WERI-Rb-1 (cell line): ENCODE measurements at regions not wholly inside any gene's neighbourhood (a gene's known extent, or its start where the extent isn't known, plus 50 kb on each side); places are given as distances from the start of the nearest gene placed in this dataset.

Experiments
- DNase-seq: peaks from one replicate; pipeline ENCODE4 v3.0.0-alpha.2; 2020
- H3K27ac ChIP-seq: fragments of 250-450 bp; sonication (Bioruptor Pico); 2 replicates; pipeline ENCODE4 v1.5.1; 2020; ENCODE audit warnings: mild to moderate bottlenecking, moderate library complexity
- H3K27me3 ChIP-seq: fragments of 250-450 bp; sonication (Bioruptor Pico); 2 replicates; pipeline ENCODE4 v1.5.1; 2021; ENCODE audit warnings: mild to moderate bottlenecking, low read depth, moderate library complexity; ENCODE audit not compliant: insufficient read depth, severe bottlenecking
- H3K36me3 ChIP-seq: fragments of 250-450 bp; sonication (Bioruptor Pico); 2 replicates; pipeline ENCODE4 v1.5.1; 2020; ENCODE audit warnings: mild to moderate bottlenecking, moderate library complexity
- H3K4me3 ChIP-seq: 2 replicates; pipeline ENCODE4 v1.5.1; 2011; ENCODE audit warnings: low read depth, mild to moderate bottlenecking, control low read depth, low read length
- H3K9me3 ChIP-seq: fragments of 250-450 bp; sonication (Bioruptor Pico); 2 replicates; pipeline ENCODE4 v1.5.1; 2021; ENCODE audit warnings: mild to moderate bottlenecking, moderate library complexity; ENCODE audit not compliant: severe bottlenecking
- CTCF ChIP-seq: IDR thresholded peaks from 2 replicates; pipeline ENCODE4 v1.5.1; 2011; ENCODE audit warnings: low read depth, mild to moderate bottlenecking, control low read depth, inconsistent platforms, low read length

GRCh38 chr12:38159591-38160317 lies 156.8 kb upstream of the ALG10B start:
- no peaks in the 10 kb centered on the region for H3K36me3 ChIP-seq
- TF ChIP-seq CTCF, result no peak
- peaks cover 93% of the 10 kb centered on the region for H3K27me3 ChIP-seq
- H3K9me3 ChIP-seq, result no peaks in the 10 kb centered on the region
- no peak overlapping the region for H3K4me3 ChIP-seq
- no peak for DNase-seq
- no peak overlapping the region for H3K27ac ChIP-seq

- peaks cover 91% of the 10 kb centered on the region for H3K27me3 ChIP-seq
- no peak for TF ChIP-seq CTCF
- H3K27ac ChIP-seq, result no peak overlapping the region
- no peak for DNase-seq
- H3K36me3 ChIP-seq, result no peaks in the 10 kb centered on the region
- H3K4me3 ChIP-seq, result no peak overlapping the region
- H3K9me3 ChIP-seq, result no peaks in the 10 kb centered on the region
Measured at GRCh38 chr12:38160318-38161122, 156.1 kb upstream of the ALG10B start.

- Histone ChIP-seq H3K9me3 (no peaks in the 10 kb centered on the region), H3K27me3 (peaks cover 83% of the 10 kb centered on the region), H3K27ac (no peak overlapping the region), H3K36me3 (no peaks in the 10 kb centered on the region), H3K4me3 (no peak overlapping the region)
- DNase-seq, result no peak
- no peak for TF ChIP-seq CTCF
Measured at GRCh38 chr12:38161123-38162000, 155.2 kb upstream of the ALG10B start.

GRCh38 chr12:38162013-38162412 lies 154.6 kb upstream of the ALG10B start:
- no peak for TF ChIP-seq CTCF
- Histone ChIP-seq H3K4me3 (no peak overlapping the region), H3K27ac (no peak overlapping the region), H3K9me3 (no peaks in the 10 kb centered on the region), H3K27me3 (peaks cover 77% of the 10 kb centered on the region), H3K36me3 (no peaks in the 10 kb centered on the region)
- no peak for DNase-seq

GRCh38 chr12:38162708-38163441 lies 153.7 kb upstream of the ALG10B start:
- no peaks in the 10 kb centered on the region for H3K9me3 ChIP-seq
- H3K36me3 ChIP-seq, result no peaks in the 10 kb centered on the region
- no peak overlapping the region for H3K27ac ChIP-seq
- no peak overlapping the region for H3K4me3 ChIP-seq
- H3K27me3 ChIP-seq, result peaks cover 69% of the 10 kb centered on the region
- DNase-seq, result no peak
- TF ChIP-seq CTCF, result no peak
